Kasumi-1 (cell line): ENCODE measurements at regions not wholly inside any gene's neighbourhood (a gene's known extent, or its start where the extent isn't known, plus 50 kb on each side); places are given as distances from the start of the nearest gene placed in this dataset.

Source experiments
- DNase-seq, 2 experiments: peaks; one replicate each; lab custom pipeline; 2025; lab: John Stamatoyannopoulos, UW

DNA sequence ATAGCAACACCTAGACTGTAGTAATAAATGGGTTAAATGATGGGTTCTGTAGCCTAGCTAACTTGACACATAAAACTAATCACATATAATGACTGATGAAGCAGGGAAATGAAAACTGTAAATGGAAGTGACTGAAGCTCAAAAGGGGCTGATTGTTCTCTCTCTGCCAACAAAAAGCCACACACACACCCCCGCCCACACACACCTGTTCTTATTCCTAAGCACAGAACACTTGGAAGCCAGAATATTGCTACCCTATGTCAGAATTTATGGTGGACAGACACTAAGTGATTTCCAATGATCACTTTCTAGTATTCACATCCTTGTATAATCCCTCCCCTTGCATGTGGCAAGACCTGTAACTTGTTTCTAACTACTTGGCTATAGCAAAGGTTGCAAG lies 603.5 kb downstream of the UTRN start:
- DNase-seq: no peak

GRCh38 chr6:144893680-144894151 lies 608.6 kb downstream of the UTRN start:
- no peak for DNase-seq

- DNase-seq: no peak
These were observed 609.1 kb downstream of the UTRN start for GRCh38 chr6:144894240-144894639.

- DNase-seq: no peak
These were observed 610.5 kb downstream of the UTRN start for GRCh38 chr6:144895313-144896278.

- DNase-seq: no peak
These were observed 611.2 kb downstream of the UTRN start for GRCh38 chr6:144896289-144896688.

DNA sequence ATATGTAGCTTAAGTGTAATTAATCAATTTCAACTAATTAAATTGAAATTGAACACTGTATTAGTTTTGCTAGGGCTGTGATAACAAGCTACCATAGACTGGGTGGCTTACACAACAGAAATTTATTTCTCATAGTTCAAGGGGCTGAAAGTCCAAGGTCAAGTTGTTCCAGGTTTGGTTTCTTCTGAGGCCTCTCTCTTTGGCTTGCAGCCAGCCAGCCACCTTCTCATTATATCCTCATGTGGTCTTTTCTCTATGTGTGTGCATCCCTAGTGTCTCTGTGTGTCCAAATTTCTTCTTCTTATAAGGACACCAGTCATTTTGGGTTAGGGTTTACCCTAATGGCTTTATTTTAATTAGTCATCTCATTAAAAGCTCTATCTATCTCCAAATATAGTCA lies 611.7 kb downstream of the UTRN start:
- no peak for DNase-seq

DNA sequence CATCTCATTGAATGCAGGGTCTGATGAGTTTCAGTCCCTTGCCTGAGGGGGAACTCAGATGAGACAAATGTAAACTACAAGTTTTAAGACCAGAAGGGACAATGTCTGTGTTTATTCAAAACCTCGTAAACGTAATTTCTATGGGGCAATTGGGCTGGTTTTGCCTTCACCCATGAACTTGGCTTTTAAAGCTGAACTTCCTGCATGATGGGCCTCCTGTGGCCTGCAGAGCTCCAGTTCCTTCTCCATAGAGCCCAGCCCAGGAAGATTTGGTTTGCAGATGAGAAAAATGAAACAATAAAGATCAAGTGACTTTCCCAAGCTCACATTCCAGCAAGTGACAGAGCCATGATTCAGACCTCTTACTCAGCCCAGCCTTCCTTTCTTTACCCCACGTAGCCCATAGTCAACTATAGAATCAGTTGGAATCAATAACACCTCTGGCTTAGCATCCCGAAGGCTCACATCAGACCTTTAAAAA lies 612.3 kb downstream of the UTRN start:
- no peak for DNase-seq

DNA sequence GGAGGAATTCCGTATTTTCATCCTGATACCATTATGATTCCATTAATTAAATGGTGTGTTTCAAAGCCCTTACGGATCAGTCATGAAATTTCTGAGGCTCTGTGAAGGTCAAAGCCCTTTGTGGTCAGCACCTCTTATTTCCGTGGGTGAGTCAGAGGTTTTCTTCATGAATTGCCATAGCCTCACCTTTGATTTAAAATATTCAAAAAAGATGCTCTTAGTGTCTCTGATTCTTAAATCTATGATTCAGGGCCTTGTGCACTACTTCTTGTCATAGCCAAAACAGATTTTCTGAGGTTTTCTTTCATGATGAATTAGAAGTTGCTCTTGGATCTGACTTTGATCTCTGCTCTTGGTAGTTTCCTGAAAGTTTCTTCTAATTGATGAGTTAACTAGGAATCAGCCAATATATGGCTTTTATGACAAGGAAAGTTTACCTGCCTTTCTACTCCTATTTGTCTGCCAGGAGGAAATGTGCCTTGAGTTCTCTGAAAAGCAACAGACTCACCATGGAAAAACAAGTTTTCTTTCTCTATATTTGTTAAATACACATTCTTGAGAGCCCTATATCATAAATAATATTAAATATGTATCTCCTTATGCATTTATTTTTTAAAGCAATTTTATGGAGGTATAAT lies 613.0 kb downstream of the UTRN start:
- no peak for DNase-seq

GRCh38 chr6:144898741-144899140 lies 613.6 kb downstream of the UTRN start:
- no peak for DNase-seq

- no peak for DNase-seq
These were observed 614.0 kb downstream of the UTRN start for GRCh38 chr6:144899161-144899560.

- no peak for DNase-seq
These were observed 616.3 kb downstream of the UTRN start for GRCh38 chr6:144901412-144901811.

DNA sequence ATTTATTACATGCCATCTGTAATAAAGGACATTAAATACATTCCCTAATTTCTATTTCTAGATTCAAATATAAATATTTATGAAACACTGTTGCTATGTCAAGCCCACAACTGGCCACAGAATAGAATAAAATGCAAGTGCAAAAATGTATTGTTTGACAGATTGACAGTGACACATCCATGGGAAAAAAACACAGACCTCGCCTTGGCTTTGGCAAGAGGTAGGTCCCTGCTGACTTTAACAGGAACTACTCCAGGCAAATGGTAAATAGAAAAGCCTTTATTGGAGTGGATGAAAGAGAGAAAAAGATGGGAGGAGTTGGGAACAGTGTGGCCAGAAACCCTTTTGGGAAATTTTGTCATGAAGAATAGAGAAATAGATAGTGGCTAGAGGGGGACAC lies 622.9 kb downstream of the UTRN start:
- DNase-seq: no peak

- no peak for DNase-seq
These were observed 624.7 kb downstream of the UTRN start for GRCh38 chr6:144909753-144910285.

- no peak for DNase-seq
These were observed 626.2 kb downstream of the UTRN start for GRCh38 chr6:144911322-144911721.

DNA sequence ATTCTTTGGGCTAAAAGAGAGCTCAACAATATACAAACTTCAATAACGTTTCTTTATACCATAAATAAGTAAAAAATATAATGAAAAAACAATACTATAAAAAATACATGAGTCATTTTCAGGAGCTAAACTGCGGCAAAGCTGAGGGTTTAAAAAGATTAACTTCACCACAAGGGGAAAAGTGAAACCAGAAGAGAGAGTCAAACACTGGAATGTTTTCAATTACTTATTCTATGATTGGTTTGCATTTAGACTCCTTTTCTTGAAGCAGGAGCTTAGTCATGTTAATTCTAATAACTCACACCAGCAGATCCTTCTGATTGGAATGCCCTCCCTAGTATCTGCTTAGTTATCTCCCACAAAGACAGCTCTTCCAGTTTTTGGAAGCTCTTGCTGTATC lies 627.3 kb downstream of the UTRN start:
- DNase-seq: no peak

- DNase-seq: no peak
These were observed 632.9 kb downstream of the UTRN start for GRCh38 chr6:144918073-144918472.

GRCh38 chr6:144919560-144919959 lies 634.4 kb downstream of the UTRN start:
- no peak for DNase-seq

- DNase-seq: peak in 1 of 2 experiments; percentile 6
These were observed 635.3 kb downstream of the UTRN start for GRCh38 chr6:144920391-144920961.

GRCh38 chr6:144921206-144921975 lies 636.3 kb downstream of the UTRN start:
- no peak for DNase-seq

GRCh38 chr6:144922120-144922722 lies 637.1 kb downstream of the UTRN start:
- no peak for DNase-seq
